ENCODE measurements at regions not wholly inside any gene's neighbourhood (a gene's known extent, or its start where the extent isn't known, plus 50 kb on each side); places are given as distances from the start of the nearest gene placed in this dataset.

- TF ChIP-seq, protein P1, sequence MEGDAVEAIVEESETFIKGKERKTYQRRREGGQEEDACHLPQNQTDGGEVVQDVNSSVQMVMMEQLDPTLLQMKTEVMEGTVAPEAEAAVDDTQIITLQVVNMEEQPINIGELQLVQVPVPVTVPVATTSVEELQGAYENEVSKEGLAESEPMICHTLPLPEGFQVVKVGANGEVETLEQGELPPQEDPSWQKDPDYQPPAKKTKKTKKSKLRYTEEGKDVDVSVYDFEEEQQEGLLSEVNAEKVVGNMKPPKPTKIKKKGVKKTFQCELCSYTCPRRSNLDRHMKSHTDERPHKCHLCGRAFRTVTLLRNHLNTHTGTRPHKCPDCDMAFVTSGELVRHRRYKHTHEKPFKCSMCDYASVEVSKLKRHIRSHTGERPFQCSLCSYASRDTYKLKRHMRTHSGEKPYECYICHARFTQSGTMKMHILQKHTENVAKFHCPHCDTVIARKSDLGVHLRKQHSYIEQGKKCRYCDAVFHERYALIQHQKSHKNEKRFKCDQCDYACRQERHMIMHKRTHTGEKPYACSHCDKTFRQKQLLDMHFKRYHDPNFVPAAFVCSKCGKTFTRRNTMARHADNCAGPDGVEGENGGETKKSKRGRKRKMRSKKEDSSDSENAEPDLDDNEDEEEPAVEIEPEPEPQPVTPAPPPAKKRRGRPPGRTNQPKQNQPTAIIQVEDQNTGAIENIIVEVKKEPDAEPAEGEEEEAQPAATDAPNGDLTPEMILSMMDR (IDR thresholded peaks at IDR 0.05), result no peak
Observed at GRCh38 chr1:18554099-18554498, 73.4 kb downstream of the KLHDC7A start.

- TF ChIP-seq, protein P1 (IDR thresholded peaks at IDR 0.05), result no peak
Observed at GRCh38 chr1:18554597-18554996, 73.9 kb downstream of the KLHDC7A start.

- TF ChIP-seq, protein P1 (IDR thresholded peaks at IDR 0.05), result no peak
Observed at GRCh38 chr1:18555036-18555435, 74.3 kb downstream of the KLHDC7A start.

- TF ChIP-seq, protein P1 (IDR thresholded peaks at IDR 0.05), result peak; percentile 46; the same call in 1 of the 2 replicates
Observed at GRCh38 chr1:18556364-18556763, 74.3 kb upstream of the PAX7 start.

- TF ChIP-seq, protein P1 (IDR thresholded peaks at IDR 0.05), result no peak
Observed at GRCh38 chr1:18557621-18558465, 72.8 kb upstream of the PAX7 start.

- TF ChIP-seq, protein P1 (IDR thresholded peaks at IDR 0.05), result no peak
Observed at GRCh38 chr1:18560692-18561091, 70.0 kb upstream of the PAX7 start.

GRCh38 chr1:18561967-18562366 lies 68.7 kb upstream of the PAX7 start:
- TF ChIP-seq, protein P1 (IDR thresholded peaks at IDR 0.05), result no peak

Data from LNCAP (cell line).